ENCODE measurements at regions not wholly inside any gene's neighbourhood (a gene's known extent, or its start where the extent isn't known, plus 50 kb on each side); places are given as distances from the start of the nearest gene placed in this dataset.

DNA sequence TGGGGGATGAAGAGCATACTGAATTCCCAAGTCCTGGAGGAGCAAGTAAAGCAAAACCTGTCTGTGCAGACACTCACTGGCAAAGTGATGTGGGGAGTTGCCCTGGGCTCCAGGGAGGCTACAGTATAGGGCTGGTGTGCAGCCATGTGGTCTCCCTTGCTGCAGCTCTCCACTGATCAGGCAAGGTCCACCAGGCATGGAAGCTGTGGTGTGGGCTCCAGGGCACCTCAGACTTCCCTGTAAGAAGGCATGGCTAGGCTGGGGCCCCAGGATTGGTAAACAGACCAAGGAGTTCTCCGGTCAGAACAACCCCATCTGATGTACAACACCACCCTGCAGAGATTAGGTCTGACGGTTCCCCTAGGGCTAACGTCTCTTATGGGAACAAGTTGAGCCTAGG is 241.9 kb upstream of the NDST4 start:
- Histone ChIP-seq H2AK9ac (replicated peaks; ENCODE audit: low read depth, low read length, poor library complexity) (no peak overlapping the region), H2BK15ac (ENCODE audit: low read depth, low read length) (no peak overlapping the region), H3K56ac (ENCODE audit: extremely low read depth, insufficient read depth, low read length) (no peak overlapping the region), H3K9me1 (ENCODE audit: insufficient read depth, low read length) (no peaks in the 10 kb centered on the region), H4K8ac (ENCODE audit: low read depth in 2 of 2, low read length in 2 of 2) (no peak overlapping the region), H2AFZ (replicated peaks; ENCODE audit: low read length, poor library complexity) (no peak overlapping the region), H2AK5ac (ENCODE audit: low read depth, low read length) (no peak overlapping the region), H3K4me2 (ENCODE audit: low read depth, low read length) (no peak overlapping the region), H3K14ac (replicated peaks; ENCODE audit: low read depth, low read length) (no peak overlapping the region), H4K5ac (ENCODE audit: low read depth, low read length) (no peak overlapping the region), H3K9me3 (ENCODE audit: control insufficient read depth, insufficient read depth, low read length) (peaks cover 15% of the 10 kb centered on the region; the same call in 1 of the 2 replicates), H4K91ac (ENCODE audit: insufficient read depth, low read depth, low read length) (no peak overlapping the region), H2BK120ac (ENCODE audit: low read depth, low read length) (no peak overlapping the region), H3K27ac (ENCODE audit: insufficient read depth, low read length) (no peak overlapping the region), H3K9ac (ENCODE audit: low read depth, low read length) (no peak overlapping the region), H2BK20ac (ENCODE audit: low read depth, low read length) (no peak overlapping the region), H3K4me1 (ENCODE audit: control insufficient read depth, insufficient read depth, low read length) (no peaks in the 10 kb centered on the region), H3K18ac (ENCODE audit: low read depth, low read length) (no peak overlapping the region), H3K4ac (ENCODE audit: low read depth, low read length) (no peak overlapping the region), H3K79me1 (ENCODE audit: low read depth in 1 of 2, low read length in 2 of 2) (no peaks in the 10 kb centered on the region), H2BK5ac (ENCODE audit: low read depth, low read length, poor library complexity, severe bottlenecking) (no peak overlapping the region), H3K23ac (ENCODE audit: low read depth, low read length) (no peak overlapping the region), H3K27me3 (ENCODE audit: control insufficient read depth, insufficient read depth, low read length) (no peaks in the 10 kb centered on the region), H4K20me1 (ENCODE audit: insufficient read depth, low read length) (no peaks in the 10 kb centered on the region), H3K4me3 (ENCODE audit: insufficient read depth, low read depth, low read length) (no peak overlapping the region), H3K36me3 (ENCODE audit: control insufficient read depth, insufficient read depth, low read length) (no peaks in the 10 kb centered on the region)
- intact Hi-C loops (cut with micrococcal nuclease) (no loop called here), in situ Hi-C loops (cut with MboI; ENCODE audit: low sequenced_read_pairs) (no loop called here), dilution Hi-C loops (cut with HindIII; ENCODE audit: low sequenced_read_pairs, unreplicated experiment) (no loop called here)
- WGBS, 2 experiments (ENCODE audit: extremely low coverage in 2 of 2, insufficient read length in 1 of 2) = no CpG with 5 or more reads among the region's 3 CpGs
- ChIA-PET POLR2A (ENCODE audit: unreplicated experiment) (no interaction called here), CTCF (no interaction called here)
- DNase-seq (no peak), ATAC-seq (ENCODE audit: low read depth) (no peak)
- no TSS peak for BruUV-seq (replicated peaks)
- TF ChIP-seq, protein P1, sequence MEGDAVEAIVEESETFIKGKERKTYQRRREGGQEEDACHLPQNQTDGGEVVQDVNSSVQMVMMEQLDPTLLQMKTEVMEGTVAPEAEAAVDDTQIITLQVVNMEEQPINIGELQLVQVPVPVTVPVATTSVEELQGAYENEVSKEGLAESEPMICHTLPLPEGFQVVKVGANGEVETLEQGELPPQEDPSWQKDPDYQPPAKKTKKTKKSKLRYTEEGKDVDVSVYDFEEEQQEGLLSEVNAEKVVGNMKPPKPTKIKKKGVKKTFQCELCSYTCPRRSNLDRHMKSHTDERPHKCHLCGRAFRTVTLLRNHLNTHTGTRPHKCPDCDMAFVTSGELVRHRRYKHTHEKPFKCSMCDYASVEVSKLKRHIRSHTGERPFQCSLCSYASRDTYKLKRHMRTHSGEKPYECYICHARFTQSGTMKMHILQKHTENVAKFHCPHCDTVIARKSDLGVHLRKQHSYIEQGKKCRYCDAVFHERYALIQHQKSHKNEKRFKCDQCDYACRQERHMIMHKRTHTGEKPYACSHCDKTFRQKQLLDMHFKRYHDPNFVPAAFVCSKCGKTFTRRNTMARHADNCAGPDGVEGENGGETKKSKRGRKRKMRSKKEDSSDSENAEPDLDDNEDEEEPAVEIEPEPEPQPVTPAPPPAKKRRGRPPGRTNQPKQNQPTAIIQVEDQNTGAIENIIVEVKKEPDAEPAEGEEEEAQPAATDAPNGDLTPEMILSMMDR (conservative IDR thresholded peaks at IDR 0.05; ENCODE audit: low read depth, low read length) = no peak
- no peak for TF ChIP-seq NFE2L2 (IDR thresholded peaks at IDR 0.05; ENCODE audit: low read depth, low read length)

Data from IMR-90 (cell line).